ENCODE measurements at regions not wholly inside any gene's neighbourhood (a gene's known extent, or its start where the extent isn't known, plus 50 kb on each side); places are given as distances from the start of the nearest gene placed in this dataset.

DNA sequence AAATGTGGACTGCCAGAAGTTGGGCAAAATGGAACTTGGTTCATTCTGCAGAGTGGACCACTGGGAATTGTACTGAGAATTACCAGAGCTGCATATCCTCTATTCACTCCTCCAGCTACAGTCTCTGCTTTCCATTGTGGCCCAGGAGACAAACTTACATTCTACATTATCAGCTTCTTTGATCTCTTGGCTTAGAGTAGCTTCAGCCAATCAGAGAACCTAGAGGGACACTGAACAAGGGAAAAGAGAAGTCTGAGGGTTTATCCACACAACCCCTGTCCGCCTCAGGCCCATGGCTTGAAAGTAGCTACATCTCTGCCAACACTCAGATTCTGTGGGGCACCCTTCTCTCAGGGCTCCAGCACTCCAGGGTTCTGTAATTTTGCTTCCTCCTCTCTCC lies 251.1 kb downstream of the TRIB2 start:
- peaks cover 17% of the 10 kb centered on the region for H3K4me1 ChIP-seq (ENCODE audit: control insufficient read depth, extremely low read depth, insufficient read depth, low read length)
- DNase-seq (ENCODE audit: low read depth, low spot score) = no peak
- no peak overlapping the region for H2AFZ ChIP-seq (ENCODE audit: low read depth, low read length)
- H3K9ac ChIP-seq (replicated peaks; ENCODE audit: extremely low read depth, insufficient read depth, low read length) = no peak overlapping the region
- no peak overlapping the region for H3K4me3 ChIP-seq (replicated peaks in 1 of 3; ENCODE audit: insufficient read depth in 1 of 3, low read depth in 1 of 3, low read length in 3 of 3)
- dilution Hi-C loops (cut with MboI; ENCODE audit: extremely low pct_ligation_motif_present, low sequenced_read_pairs) (no loop called here), intact Hi-C loops (cut with micrococcal nuclease) (no loop called here)
- H3K4me2 ChIP-seq (ENCODE audit: insufficient read depth, low read length) = no peak overlapping the region
- POLR2A ChIA-PET = no interaction called here
- CTCF ChIA-PET = interaction anchor here (1.2 to 3.3 kb wide), 4 partner anchors 19 to 39 kb away, joined by 4 to 20 read pairs (median 7); no protein-coding TSS in a partner anchor
- H3K36me3 ChIP-seq (ENCODE audit: control insufficient read depth in 2 of 2, extremely low read depth in 1 of 2, insufficient read depth in 2 of 2, low read length in 2 of 2) = no peaks in the 10 kb centered on the region
- no peaks in the 10 kb centered on the region for H3K9me3 ChIP-seq (replicated peaks; ENCODE audit: control insufficient read depth, insufficient read depth, low read length)
- no peaks in the 10 kb centered on the region for H3K9me1 ChIP-seq (replicated peaks; ENCODE audit: control insufficient read depth, extremely low read depth, insufficient read depth, low read length)
- H3K79me2 ChIP-seq (ENCODE audit: control insufficient read depth, insufficient read depth, low read length) = no peaks in the 10 kb centered on the region
- H4K20me1 ChIP-seq (replicated peaks; ENCODE audit: control insufficient read depth, extremely low read depth, insufficient read depth, low read length) = no peaks in the 10 kb centered on the region
- H3K27ac ChIP-seq (ENCODE audit: insufficient read depth, low read depth, low read length) = no peak overlapping the region
- H3K27me3 ChIP-seq (ENCODE audit: control insufficient read depth in 2 of 2, insufficient read depth in 2 of 2, low read length in 2 of 2) = no peaks in the 10 kb centered on the region
- FAIRE-seq = no peak
- TF ChIP-seq JUN (IDR thresholded peaks at IDR 0.05; ENCODE audit: borderline replicate concordance, insufficient read depth, insufficient read length, low read depth) (no peak), MYC (IDR thresholded peaks at IDR 0.05; ENCODE audit: low read depth, low read length) (no peak), POLR2AphosphoS5 (IDR thresholded peaks at IDR 0.05; ENCODE audit: insufficient read depth, low read depth, low read length) (no peak), GATA2 (IDR thresholded peaks at IDR 0.05; ENCODE audit: insufficient read depth, insufficient read length, low read depth, low read length) (no peak), POLR2A (IDR thresholded peaks at IDR 0.05; ENCODE audit: low read depth, low read length) (no peak), FOS (IDR thresholded peaks at IDR 0.05; ENCODE audit: borderline replicate concordance, insufficient read depth, low read length) (no peak), EZH2 (IDR thresholded peaks at IDR 0.05; ENCODE audit: borderline replicate concordance, low read depth, low read length, severe bottlenecking) (no peak)
- TF ChIP-seq, protein P1, sequence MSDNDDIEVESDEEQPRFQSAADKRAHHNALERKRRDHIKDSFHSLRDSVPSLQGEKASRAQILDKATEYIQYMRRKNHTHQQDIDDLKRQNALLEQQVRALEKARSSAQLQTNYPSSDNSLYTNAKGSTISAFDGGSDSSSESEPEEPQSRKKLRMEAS (IDR thresholded peaks at IDR 0.05; ENCODE audit: insufficient read depth, insufficient read length) = no peak
- TF ChIP-seq, protein P2, sequence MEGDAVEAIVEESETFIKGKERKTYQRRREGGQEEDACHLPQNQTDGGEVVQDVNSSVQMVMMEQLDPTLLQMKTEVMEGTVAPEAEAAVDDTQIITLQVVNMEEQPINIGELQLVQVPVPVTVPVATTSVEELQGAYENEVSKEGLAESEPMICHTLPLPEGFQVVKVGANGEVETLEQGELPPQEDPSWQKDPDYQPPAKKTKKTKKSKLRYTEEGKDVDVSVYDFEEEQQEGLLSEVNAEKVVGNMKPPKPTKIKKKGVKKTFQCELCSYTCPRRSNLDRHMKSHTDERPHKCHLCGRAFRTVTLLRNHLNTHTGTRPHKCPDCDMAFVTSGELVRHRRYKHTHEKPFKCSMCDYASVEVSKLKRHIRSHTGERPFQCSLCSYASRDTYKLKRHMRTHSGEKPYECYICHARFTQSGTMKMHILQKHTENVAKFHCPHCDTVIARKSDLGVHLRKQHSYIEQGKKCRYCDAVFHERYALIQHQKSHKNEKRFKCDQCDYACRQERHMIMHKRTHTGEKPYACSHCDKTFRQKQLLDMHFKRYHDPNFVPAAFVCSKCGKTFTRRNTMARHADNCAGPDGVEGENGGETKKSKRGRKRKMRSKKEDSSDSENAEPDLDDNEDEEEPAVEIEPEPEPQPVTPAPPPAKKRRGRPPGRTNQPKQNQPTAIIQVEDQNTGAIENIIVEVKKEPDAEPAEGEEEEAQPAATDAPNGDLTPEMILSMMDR (IDR thresholded peaks at IDR 0.05; ENCODE audit: extremely low read depth in 1 of 2, insufficient read depth in 1 of 2, low read depth in 1 of 2, low read length in 2 of 2) = no peak
- no TSS peak for BruUV-seq (replicated peaks)

Data from endothelial cell of umbilical vein (primary cell).